NT2/D1 (cell line): ENCODE measurements at regions not wholly inside any gene's neighbourhood (a gene's known extent, or its start where the extent isn't known, plus 50 kb on each side); places are given as distances from the start of the nearest gene placed in this dataset.

ENCODE experiments used
- SUZ12 ChIP-seq: IDR thresholded peaks from 2 replicates; pipeline ENCODE4 v1.6.1; 2011; ENCODE audit not compliant: insufficient read length, insufficient read depth; ENCODE audit errors: extremely low read depth
- YY1 ChIP-seq: IDR thresholded peaks from 2 replicates; pipeline ENCODE4 v1.6.1; 2011; ENCODE audit not compliant: insufficient read length, insufficient read depth

- no peak for TF ChIP-seq SUZ12
- TF ChIP-seq YY1: no peak
These were observed 808.6 kb downstream of the USP25 start for GRCh38 chr21:16538405-16538804.
